ENCODE measurements at regions not wholly inside any gene's neighbourhood (a gene's known extent, or its start where the extent isn't known, plus 50 kb on each side); places are given as distances from the start of the nearest gene placed in this dataset.

DNA sequence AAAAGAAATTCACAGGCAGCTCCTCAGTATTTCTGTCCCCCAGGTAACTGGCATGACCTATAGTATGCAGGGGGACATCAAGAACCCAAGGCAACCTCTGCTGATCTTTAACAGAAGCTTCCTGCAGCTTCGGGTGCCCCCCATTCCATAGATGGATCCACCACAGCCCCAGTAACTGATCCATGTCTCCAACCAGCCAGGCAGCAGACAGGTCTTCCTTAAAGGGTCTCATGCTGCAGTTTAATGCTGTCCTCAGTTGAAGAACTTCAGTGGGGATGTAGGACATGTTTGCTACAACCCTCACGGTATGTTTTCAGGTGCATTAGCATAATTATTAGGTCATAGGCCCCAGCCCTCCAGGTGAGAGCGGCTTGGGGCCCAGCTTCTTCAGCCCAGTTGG lies 90.9 kb upstream of the OLIG2 start:
- no peaks in the 10 kb centered on the region for H3K9me3 Mint-ChIP-seq
- TF ChIP-seq, protein P1, sequence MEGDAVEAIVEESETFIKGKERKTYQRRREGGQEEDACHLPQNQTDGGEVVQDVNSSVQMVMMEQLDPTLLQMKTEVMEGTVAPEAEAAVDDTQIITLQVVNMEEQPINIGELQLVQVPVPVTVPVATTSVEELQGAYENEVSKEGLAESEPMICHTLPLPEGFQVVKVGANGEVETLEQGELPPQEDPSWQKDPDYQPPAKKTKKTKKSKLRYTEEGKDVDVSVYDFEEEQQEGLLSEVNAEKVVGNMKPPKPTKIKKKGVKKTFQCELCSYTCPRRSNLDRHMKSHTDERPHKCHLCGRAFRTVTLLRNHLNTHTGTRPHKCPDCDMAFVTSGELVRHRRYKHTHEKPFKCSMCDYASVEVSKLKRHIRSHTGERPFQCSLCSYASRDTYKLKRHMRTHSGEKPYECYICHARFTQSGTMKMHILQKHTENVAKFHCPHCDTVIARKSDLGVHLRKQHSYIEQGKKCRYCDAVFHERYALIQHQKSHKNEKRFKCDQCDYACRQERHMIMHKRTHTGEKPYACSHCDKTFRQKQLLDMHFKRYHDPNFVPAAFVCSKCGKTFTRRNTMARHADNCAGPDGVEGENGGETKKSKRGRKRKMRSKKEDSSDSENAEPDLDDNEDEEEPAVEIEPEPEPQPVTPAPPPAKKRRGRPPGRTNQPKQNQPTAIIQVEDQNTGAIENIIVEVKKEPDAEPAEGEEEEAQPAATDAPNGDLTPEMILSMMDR (IDR thresholded peaks at IDR 0.05) = no peak

DNA sequence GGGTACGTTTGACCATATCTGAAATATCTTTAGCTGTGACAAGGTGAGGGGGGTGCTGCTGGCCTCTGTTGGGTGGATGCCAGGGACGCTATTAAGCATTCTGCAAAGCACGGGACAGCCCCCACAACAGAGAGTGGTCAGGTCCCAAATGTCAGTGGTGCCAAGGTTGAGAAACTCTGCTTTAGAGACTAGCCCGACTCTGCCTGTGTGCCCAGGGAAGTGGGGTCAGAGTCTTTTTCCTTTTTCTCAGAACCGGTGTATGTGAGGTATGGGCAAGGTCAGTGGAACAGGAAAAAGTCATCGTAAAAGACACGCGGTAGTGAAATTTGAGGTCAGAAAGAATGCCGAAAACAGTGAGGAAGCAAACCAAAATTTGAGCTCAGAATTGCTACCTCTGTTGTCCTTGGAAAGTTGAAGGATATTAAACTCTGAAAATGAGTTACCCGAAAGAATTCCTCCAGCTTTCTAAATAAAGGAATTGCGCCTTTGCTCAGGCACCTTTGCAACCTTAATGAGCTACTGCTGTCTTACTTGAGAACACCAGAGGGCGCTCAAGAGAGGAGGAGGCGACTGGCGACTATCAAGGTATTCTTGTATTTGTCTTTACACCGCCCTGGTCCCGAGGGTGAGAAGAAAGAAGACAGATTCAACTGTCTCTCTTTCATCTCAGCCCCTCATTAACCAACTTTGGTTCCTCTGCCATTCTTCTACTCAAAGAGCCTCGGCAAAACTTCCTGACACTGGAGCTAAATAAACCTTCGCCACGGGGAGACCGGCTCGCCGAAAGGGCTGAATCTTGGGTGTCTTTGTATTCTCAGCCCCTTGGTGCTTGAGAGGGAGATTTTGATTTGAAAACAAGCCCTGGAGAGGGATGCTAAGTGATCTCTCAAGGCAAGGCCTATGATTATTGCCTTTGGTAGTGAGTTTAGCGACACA lies 85.4 kb upstream of the OLIG2 start:
- no peak overlapping the region for H3K4me3 Mint-ChIP-seq
- H3K27ac Mint-ChIP-seq = no peak overlapping the region
- no peaks in the 10 kb centered on the region for H3K9me3 Mint-ChIP-seq
- H3K4me1 Mint-ChIP-seq (ENCODE audit: low read depth) = no peaks in the 10 kb centered on the region
- H3K27me3 Mint-ChIP-seq (ENCODE audit: insufficient read depth) = peaks cover 17% of the 10 kb centered on the region
- no peaks in the 10 kb centered on the region for H3K36me3 Mint-ChIP-seq (ENCODE audit: low read depth)
- peak; percentile 13 for DNase-seq
- TF ChIP-seq, protein P1 (IDR thresholded peaks at IDR 0.05) = peak; percentile 86

More for the DNA sequence above, 90.9 kb upstream of the OLIG2 start:
- Mint-ChIP-seq H3K36me3 (ENCODE audit: low read depth) (no peaks in the 10 kb centered on the region), H3K27ac (no peak overlapping the region), H3K4me3 (no peak overlapping the region), H3K4me1 (ENCODE audit: low read depth) (no peaks in the 10 kb centered on the region), H3K27me3 (ENCODE audit: insufficient read depth) (peaks cover 18% of the 10 kb centered on the region)
- no peak for DNase-seq

DNA sequence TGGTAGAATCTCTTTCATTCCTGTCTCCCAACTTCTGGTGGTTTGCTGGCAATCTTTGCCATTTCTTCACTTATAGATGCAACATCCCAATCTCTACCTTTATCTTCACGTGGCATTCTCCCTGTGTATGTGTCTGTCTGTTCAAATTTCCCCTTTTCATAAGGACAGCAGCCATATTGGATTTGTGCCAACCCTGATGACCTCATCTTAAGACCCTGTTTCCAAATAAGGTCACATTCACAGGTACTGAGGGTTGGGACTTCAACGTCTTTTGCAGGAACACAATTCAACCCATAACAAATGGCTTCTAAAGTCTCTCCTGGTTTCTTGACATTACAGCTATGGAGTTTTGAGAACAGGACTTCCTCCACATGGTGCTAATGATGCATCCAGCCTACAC lies 84.5 kb upstream of the OLIG2 start:
- Mint-ChIP-seq H3K27me3 (ENCODE audit: insufficient read depth) (peaks cover 17% of the 10 kb centered on the region), H3K27ac (no peak overlapping the region), H3K36me3 (ENCODE audit: low read depth) (no peaks in the 10 kb centered on the region), H3K4me1 (ENCODE audit: low read depth) (no peaks in the 10 kb centered on the region), H3K4me3 (no peak overlapping the region), H3K9me3 (no peaks in the 10 kb centered on the region)
- DNase-seq = no peak
- TF ChIP-seq, protein P1 (IDR thresholded peaks at IDR 0.05) = no peak

DNA sequence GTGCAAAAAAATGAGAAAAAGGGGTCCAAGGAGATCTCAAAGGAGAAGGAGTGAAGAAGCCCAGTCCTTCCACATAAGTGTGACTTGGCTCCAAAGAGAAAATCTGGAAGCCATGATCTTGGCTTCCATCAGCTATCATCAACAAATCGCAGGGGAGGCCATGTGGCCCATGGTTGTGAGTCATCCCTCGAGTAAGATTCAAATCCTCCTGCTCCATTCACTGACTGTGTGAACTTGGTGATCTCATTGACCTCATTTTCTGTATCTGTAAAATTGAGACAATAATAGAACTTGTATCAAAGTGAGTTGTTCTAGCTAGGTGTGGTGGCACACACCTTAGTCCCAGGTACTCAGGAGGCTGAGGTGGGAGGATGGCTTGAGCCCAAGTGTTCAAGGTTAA lies 79.1 kb upstream of the OLIG2 start:
- DNase-seq = no peak
- Mint-ChIP-seq H3K36me3 (ENCODE audit: low read depth) (no peaks in the 10 kb centered on the region), H3K9me3 (no peaks in the 10 kb centered on the region), H3K27me3 (ENCODE audit: insufficient read depth) (peaks cover 13% of the 10 kb centered on the region), H3K27ac (no peak overlapping the region), H3K4me3 (no peak overlapping the region), H3K4me1 (ENCODE audit: low read depth) (no peaks in the 10 kb centered on the region)
- TF ChIP-seq, protein P1 (IDR thresholded peaks at IDR 0.05) = no peak

DNA sequence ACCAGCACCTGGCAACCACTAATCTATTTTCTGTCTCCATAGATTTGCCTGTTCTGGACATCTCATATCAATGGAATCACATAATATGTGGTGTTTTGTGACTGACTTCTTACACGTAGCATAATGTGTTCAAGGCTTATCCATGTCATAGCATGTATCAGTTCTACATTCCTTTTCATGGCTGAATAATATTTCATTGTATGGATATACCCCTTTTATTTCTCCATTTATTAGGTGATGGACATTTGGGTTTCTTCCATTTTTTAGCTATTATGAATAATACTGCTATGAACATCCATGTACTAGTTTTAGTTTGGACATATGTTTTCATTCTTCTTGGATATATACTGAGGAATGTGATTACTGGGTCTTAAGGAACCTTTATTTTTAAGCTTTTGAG lies 78.0 kb upstream of the OLIG2 start:
- DNase-seq = no peak
- H3K27ac Mint-ChIP-seq = no peak overlapping the region
- TF ChIP-seq, protein P1 (IDR thresholded peaks at IDR 0.05) = no peak
- H3K4me1 Mint-ChIP-seq (ENCODE audit: low read depth) = no peaks in the 10 kb centered on the region
- H3K36me3 Mint-ChIP-seq (ENCODE audit: low read depth) = no peaks in the 10 kb centered on the region
- no peaks in the 10 kb centered on the region for H3K9me3 Mint-ChIP-seq
- H3K4me3 Mint-ChIP-seq = no peak overlapping the region
- peaks cover 12% of the 10 kb centered on the region for H3K27me3 Mint-ChIP-seq (ENCODE audit: insufficient read depth)

Data from HFFc6 (cell line).